Prostate gland (tissue), 2 donors: ENCODE measurements at regions not wholly inside any gene's neighbourhood (a gene's known extent, or its start where the extent isn't known, plus 50 kb on each side); places are given as distances from the start of the nearest gene placed in this dataset.

Experiments used
- DNase-seq: peaks from one replicate; pipeline ENCODE4 v3.0.0-alpha.2; 2019; ENCODE audit warnings: low spot score
- H3K27ac ChIP-seq, 2 donors: fragments of 200-600 bp; sonication (generic); 2 replicates each; pipeline ENCODE4 v1.5.1; 2017 to 2019
- H3K27me3 ChIP-seq: fragments of 200-600 bp; sonication (generic); replicated peaks from 2 replicates; pipeline ENCODE4 v1.5.1; 2019; ENCODE audit not compliant: insufficient read depth
- H3K36me3 ChIP-seq, 2 donors: fragments of 200-600 bp; sonication (generic); 1 replicate in 1 of 2; 2 replicates in 1 of 2; pipeline versions ENCODE4 v1.5.1 to v1.8.1; 2017 to 2019
- H3K4me1 ChIP-seq: fragments of 200-600 bp; sonication (generic); replicated peaks from 2 replicates; pipeline ENCODE4 v1.5.1; 2019
- H3K4me3 ChIP-seq, 2 donors: fragments of 200-600 bp; sonication (generic); 2 replicates each; pipeline ENCODE4 v1.5.1; 2017 to 2019
- H3K9me3 ChIP-seq: fragments of 200-600 bp; sonication (generic); 2 replicates; pipeline ENCODE4 v1.5.1; 2017
- POLR2A ChIP-seq: fragments of 450-650 bp; IDR thresholded peaks from one replicate; pipeline ENCODE4 v1.6.1; 2016; ENCODE audit warnings: antibody characterized with exemption, mild to moderate bottlenecking
- POLR2AphosphoS5 ChIP-seq: sonication (generic); formaldehyde crosslinking; IDR thresholded peaks from one replicate; pipeline ENCODE4 v1.6.1; 2017; ENCODE audit warnings: antibody characterized with exemption
- WGBS: methylation state at CpG from one replicate; pipeline ENCODE4 v1.1.5; 2018; 5-methylcytosine and 5-hydroxymethylcytosine counted together
- intact Hi-C: fragments of 100-400 bp; cut with DNase I; formaldehyde crosslinking; loops from one replicate; pipeline ENCODE4 v1.14.2; 2022
- TF ChIP-seq, protein P1 (sequence below), 4 experiments: fragments of 200-600 bp in 2 of 4; fragments of 450-650 bp in 2 of 4; sonication (generic) in 2 of 4; IDR thresholded peaks; 1 replicate in 3 of 4; 2 replicates in 1 of 4; pipeline ENCODE4 v1.5.1; 2016 to 2019; ENCODE audit warnings: antibody characterized with exemption in 4 of 4, mild to moderate bottlenecking in 2 of 4, moderate library complexity in 2 of 4

DNA sequence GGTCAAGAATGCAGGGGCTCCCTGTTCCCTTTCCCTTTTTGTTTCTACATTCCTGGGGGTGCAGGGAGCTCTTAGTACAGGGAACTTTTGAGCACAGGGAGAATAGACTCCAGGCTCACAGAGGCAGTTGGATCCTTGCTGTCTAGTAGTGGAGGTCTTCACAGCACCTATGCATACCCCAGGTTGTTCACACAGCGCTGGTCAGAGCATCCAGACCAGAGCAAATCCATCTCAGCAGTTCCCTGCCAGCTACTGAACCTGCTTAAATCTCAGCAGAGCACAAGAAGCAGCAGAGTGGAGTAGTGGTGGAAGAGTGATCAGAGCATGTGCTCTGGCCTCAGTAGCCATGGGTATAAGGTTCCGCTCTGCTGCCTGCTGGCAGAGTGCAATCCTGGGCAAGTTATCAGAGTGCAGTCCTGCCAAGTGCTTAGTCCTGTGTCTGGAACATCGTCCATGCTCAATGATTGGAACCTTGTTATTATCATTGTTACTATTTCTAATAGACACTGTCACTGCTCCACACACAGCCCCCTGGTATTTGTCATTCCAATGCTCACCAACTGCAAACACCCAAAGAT lies 220.4 kb downstream of the CBLN1 start:
- Histone ChIP-seq H3K9me3 (no peaks in the 10 kb centered on the region), H3K36me3 (no peaks in the 10 kb centered on the region), H3K27ac (no peak overlapping the region), H3K4me3 (no peak overlapping the region), H3K27me3 (no peaks in the 10 kb centered on the region), H3K4me1 (no peaks in the 10 kb centered on the region)
- TF ChIP-seq, protein P1, sequence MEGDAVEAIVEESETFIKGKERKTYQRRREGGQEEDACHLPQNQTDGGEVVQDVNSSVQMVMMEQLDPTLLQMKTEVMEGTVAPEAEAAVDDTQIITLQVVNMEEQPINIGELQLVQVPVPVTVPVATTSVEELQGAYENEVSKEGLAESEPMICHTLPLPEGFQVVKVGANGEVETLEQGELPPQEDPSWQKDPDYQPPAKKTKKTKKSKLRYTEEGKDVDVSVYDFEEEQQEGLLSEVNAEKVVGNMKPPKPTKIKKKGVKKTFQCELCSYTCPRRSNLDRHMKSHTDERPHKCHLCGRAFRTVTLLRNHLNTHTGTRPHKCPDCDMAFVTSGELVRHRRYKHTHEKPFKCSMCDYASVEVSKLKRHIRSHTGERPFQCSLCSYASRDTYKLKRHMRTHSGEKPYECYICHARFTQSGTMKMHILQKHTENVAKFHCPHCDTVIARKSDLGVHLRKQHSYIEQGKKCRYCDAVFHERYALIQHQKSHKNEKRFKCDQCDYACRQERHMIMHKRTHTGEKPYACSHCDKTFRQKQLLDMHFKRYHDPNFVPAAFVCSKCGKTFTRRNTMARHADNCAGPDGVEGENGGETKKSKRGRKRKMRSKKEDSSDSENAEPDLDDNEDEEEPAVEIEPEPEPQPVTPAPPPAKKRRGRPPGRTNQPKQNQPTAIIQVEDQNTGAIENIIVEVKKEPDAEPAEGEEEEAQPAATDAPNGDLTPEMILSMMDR (IDR thresholded peaks at IDR 0.05) = no peak
- no peak for TF ChIP-seq POLR2A
- no peak for TF ChIP-seq POLR2AphosphoS5
- no peak for DNase-seq
- 52% methylated on average over 3 of the region's 3 CpGs for WGBS
- intact Hi-C loops = no loop called here

GRCh38 chr16:49060728-49061127 lies 220.9 kb downstream of the CBLN1 start:
- Histone ChIP-seq H3K27me3 (no peaks in the 10 kb centered on the region), H3K4me3 (no peak overlapping the region), H3K4me1 (no peaks in the 10 kb centered on the region), H3K27ac (no peak overlapping the region), H3K36me3 (no peaks in the 10 kb centered on the region), H3K9me3 (no peaks in the 10 kb centered on the region)
- no peak for DNase-seq
- intact Hi-C loops = no loop called here
- WGBS = 29% methylated on average over 2 of the region's 2 CpGs
- TF ChIP-seq, protein P1 (IDR thresholded peaks at IDR 0.05) = no peak
- TF ChIP-seq POLR2AphosphoS5 (no peak), POLR2A (no peak)

GRCh38 chr16:49058382-49058781 lies 223.3 kb downstream of the CBLN1 start:
- no peaks in the 10 kb centered on the region for H3K4me1 ChIP-seq
- no peaks in the 10 kb centered on the region for H3K27me3 ChIP-seq
- no peaks in the 10 kb centered on the region for H3K9me3 ChIP-seq
- no peak overlapping the region for H3K4me3 ChIP-seq
- DNase-seq = no peak
- no peak overlapping the region for H3K27ac ChIP-seq
- WGBS = 89% methylated on average over 2 of the region's 2 CpGs
- no peaks in the 10 kb centered on the region for H3K36me3 ChIP-seq
- intact Hi-C loops = no loop called here
- TF ChIP-seq POLR2AphosphoS5 (no peak), POLR2A (no peak)
- TF ChIP-seq, protein P1 (IDR thresholded peaks at IDR 0.05) = no peak

DNA sequence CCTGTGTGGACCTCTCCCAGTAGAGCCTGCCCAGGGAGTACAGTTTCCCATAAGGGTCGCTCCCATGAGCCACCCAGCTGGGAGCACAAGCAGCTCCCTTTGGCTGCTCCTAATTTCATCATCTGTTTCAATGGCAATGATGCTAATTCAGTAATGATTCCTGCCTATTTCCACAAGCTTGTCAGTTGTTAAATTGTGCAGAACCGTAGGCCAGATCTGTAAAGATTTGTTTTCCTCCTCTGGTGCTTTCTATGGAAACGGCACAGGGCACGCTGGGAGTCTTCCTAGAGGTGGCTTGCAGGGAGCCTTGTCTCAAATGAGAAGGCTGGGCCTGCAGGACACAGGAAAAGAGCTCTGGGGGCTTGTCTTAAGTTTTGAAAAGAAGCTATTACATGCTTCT lies 223.7 kb downstream of the CBLN1 start:
- no peak for TF ChIP-seq POLR2A
- TF ChIP-seq POLR2AphosphoS5 = no peak
- TF ChIP-seq, protein P1 (IDR thresholded peaks at IDR 0.05) = no peak
- no peaks in the 10 kb centered on the region for H3K4me1 ChIP-seq
- H3K9me3 ChIP-seq = no peaks in the 10 kb centered on the region
- no peak for DNase-seq
- WGBS = 64% methylated on average over 4 of the region's 4 CpGs
- H3K27ac ChIP-seq = no peak overlapping the region
- no peaks in the 10 kb centered on the region for H3K36me3 ChIP-seq
- no peak overlapping the region for H3K4me3 ChIP-seq
- no peaks in the 10 kb centered on the region for H3K27me3 ChIP-seq
- intact Hi-C loops = no loop called here

- intact Hi-C loops = no loop called here
- Histone ChIP-seq H3K9me3 (no peaks in the 10 kb centered on the region), H3K4me1 (no peaks in the 10 kb centered on the region), H3K36me3 (no peaks in the 10 kb centered on the region), H3K4me3 (no peak overlapping the region), H3K27ac (no peak overlapping the region), H3K27me3 (no peaks in the 10 kb centered on the region)
- no peak for DNase-seq
- 63% methylated on average over 2 of the region's 2 CpGs for WGBS
- TF ChIP-seq POLR2AphosphoS5 (no peak), POLR2A (no peak)
- TF ChIP-seq, protein P1 (IDR thresholded peaks at IDR 0.05) = no peak
These were observed 224.2 kb downstream of the CBLN1 start for GRCh38 chr16:49057391-49057790.
